HG03139 (cell line): ENCODE measurements at regions not wholly inside any gene's neighbourhood (a gene's known extent, or its start where the extent isn't known, plus 50 kb on each side); places are given as distances from the start of the nearest gene placed in this dataset.
"Not testable (repeated sequence)": the region's sequence is repeated elsewhere in the genome, so short reads cannot be mapped to it uniquely, and the experiment has no call there.

Experiments
- ATAC-seq: cut with Tn5 transposase; IDR thresholded peaks from one replicate; pipeline ENCODE4 v1.9.1; 2021; ENCODE audit not compliant: unreplicated experiment

- ATAC-seq = no peak
Observed at GRCh38 chr10:34058845-34059614, 724.6 kb upstream of the NRP1 start.

GRCh38 chr10:34055410-34055985 is 721.0 kb upstream of the NRP1 start:
- ATAC-seq = not testable (repeated sequence)

- ATAC-seq = no peak
Observed at GRCh38 chr10:34049887-34050286, 715.4 kb upstream of the NRP1 start.

GRCh38 chr10:34049469-34049868 is 715.0 kb upstream of the NRP1 start:
- no peak for ATAC-seq

- ATAC-seq = no peak
Observed at GRCh38 chr10:34047389-34047788, 712.9 kb upstream of the NRP1 start.

- no peak for ATAC-seq
Observed at GRCh38 chr10:34046506-34047034, 712.1 kb upstream of the NRP1 start.

- no peak for ATAC-seq
Observed at GRCh38 chr10:34045571-34046190, 711.2 kb upstream of the NRP1 start.

GRCh38 chr10:34041871-34042270 is 707.4 kb upstream of the NRP1 start:
- ATAC-seq = no peak

- no peak for ATAC-seq
Observed at GRCh38 chr10:34037499-34037898, 703.0 kb upstream of the NRP1 start.

GRCh38 chr10:34035241-34035790 is 700.8 kb upstream of the NRP1 start:
- ATAC-seq = not testable (repeated sequence)

- ATAC-seq = no peak
Observed at GRCh38 chr10:34033078-34033477, 698.6 kb upstream of the NRP1 start.

- ATAC-seq = no peak
Observed at GRCh38 chr10:34032564-34032963, 698.1 kb upstream of the NRP1 start.

- ATAC-seq = no peak
Observed at GRCh38 chr10:34031400-34031799, 696.9 kb upstream of the NRP1 start.

- ATAC-seq = no peak
Observed at GRCh38 chr10:34029455-34029854, 695.0 kb upstream of the NRP1 start.

GRCh38 chr10:34028936-34029335 is 694.5 kb upstream of the NRP1 start:
- no peak for ATAC-seq

GRCh38 chr10:34024693-34025425 is 690.4 kb upstream of the NRP1 start:
- no peak for ATAC-seq

GRCh38 chr10:34024282-34024681 is 689.8 kb upstream of the NRP1 start:
- ATAC-seq = no peak

GRCh38 chr10:34022195-34022594 is 687.7 kb upstream of the NRP1 start:
- ATAC-seq = no peak

GRCh38 chr10:34018784-34019183 is 684.3 kb upstream of the NRP1 start:
- no peak for ATAC-seq

- no peak for ATAC-seq
Observed at GRCh38 chr10:34018129-34018528, 683.7 kb upstream of the NRP1 start.

- no peak for ATAC-seq
Observed at GRCh38 chr10:34017281-34017680, 682.8 kb upstream of the NRP1 start.
